Neural progenitor cell (in vitro differentiated cells): ENCODE measurements at regions not wholly inside any gene's neighbourhood (a gene's known extent, or its start where the extent isn't known, plus 50 kb on each side); places are given as distances from the start of the nearest gene placed in this dataset.

Experiments used
- DNase-seq: peaks from one replicate; pipeline ENCODE4 v3.0.0-alpha.2; 2016; ENCODE audit warnings: low spot score
- H2AFZ ChIP-seq: fragments of 200-600 bp; sonication (generic); replicated peaks from 2 replicates; pipeline ENCODE4 v1.6.1; 2016; ENCODE audit warnings: antibody characterized with exemption
- H3F3A ChIP-seq: fragments of 200-600 bp; sonication (generic); 2 replicates; pipeline ENCODE4 v1.6.1; 2016; ENCODE audit warnings: antibody characterized with exemption, low read depth
- H3K27ac ChIP-seq: fragments of 200-600 bp; sonication (generic); 2 replicates; pipeline ENCODE4 v1.5.1; 2016; ENCODE audit warnings: mild to moderate bottlenecking
- H3K27me3 ChIP-seq: fragments of 200-600 bp; sonication (generic); 2 replicates; pipeline ENCODE4 v1.6.1; 2016; ENCODE audit warnings: mild to moderate bottlenecking, moderate library complexity
- H3K36me3 ChIP-seq: fragments of 200-600 bp; sonication (generic); 2 replicates; pipeline ENCODE4 v1.5.1; 2016
- H3K4me1 ChIP-seq: fragments of 200-600 bp; sonication (generic); 2 replicates; pipeline ENCODE4 v1.6.1; 2016; ENCODE audit warnings: mixed run types
- H3K4me2 ChIP-seq: fragments of 200-600 bp; sonication (generic); 2 replicates; pipeline ENCODE4 v1.6.1; 2016
- H3K4me3 ChIP-seq: fragments of 200-600 bp; sonication (generic); 2 replicates; pipeline ENCODE4 v1.5.1; 2016
- H3K79me2 ChIP-seq: fragments of 200-600 bp; sonication (generic); 2 replicates; pipeline ENCODE4 v1.6.1; 2016; ENCODE audit warnings: low read depth
- H3K9ac ChIP-seq: fragments of 200-600 bp; sonication (generic); 2 replicates; pipeline ENCODE4 v1.6.1; 2016
- H3K9me3 ChIP-seq: fragments of 200-600 bp; sonication (generic); 2 replicates; pipeline ENCODE4 v1.5.1; 2016; ENCODE audit warnings: low read depth
- H4K20me1 ChIP-seq: fragments of 200-600 bp; sonication (generic); 2 replicates; pipeline ENCODE4 v1.6.1; 2016; ENCODE audit warnings: low read depth
- H3K27ac Mint-ChIP-seq: 3 replicates; pipeline ENCODE4 v1.8.0; 2021; ENCODE audit warnings: mixed read lengths
- H3K27me3 Mint-ChIP-seq: 2 replicates; pipeline ENCODE4 v1.8.0; 2022; ENCODE audit warnings: low read depth, mild to moderate bottlenecking, inconsistent platforms, moderate library complexity, mixed read lengths; ENCODE audit not compliant: insufficient read depth
- H3K36me3 Mint-ChIP-seq: 3 replicates; pipeline ENCODE4 v1.8.0; 2021; ENCODE audit warnings: mixed read lengths
- H3K4me1 Mint-ChIP-seq: 3 replicates; pipeline ENCODE4 v1.8.0; 2021; ENCODE audit warnings: mixed read lengths
- H3K4me3 Mint-ChIP-seq: 3 replicates; pipeline ENCODE4 v1.8.0; 2021; ENCODE audit warnings: mild to moderate bottlenecking, moderate library complexity, mixed read lengths
- H3K9me3 Mint-ChIP-seq: 3 replicates; pipeline ENCODE4 v1.8.0; 2020; ENCODE audit warnings: mixed read lengths
- EZH2 ChIP-seq: fragments of 200-600 bp; sonication (generic); IDR thresholded peaks from 2 replicates; pipeline ENCODE4 v1.6.1; 2017; ENCODE audit warnings: antibody characterized with exemption, mild to moderate bottlenecking, moderate library complexity
- EZH2phosphoT487 ChIP-seq: fragments of 200-600 bp; sonication (generic); IDR thresholded peaks from 2 replicates; pipeline ENCODE4 v1.6.1; 2017; ENCODE audit warnings: antibody characterized with exemption
- TF ChIP-seq, protein P1 (sequence below): fragments of 200-600 bp; sonication (generic); IDR thresholded peaks from 2 replicates; pipeline ENCODE4 v1.5.1; 2017; ENCODE audit warnings: antibody characterized with exemption, mild to moderate bottlenecking

DNA sequence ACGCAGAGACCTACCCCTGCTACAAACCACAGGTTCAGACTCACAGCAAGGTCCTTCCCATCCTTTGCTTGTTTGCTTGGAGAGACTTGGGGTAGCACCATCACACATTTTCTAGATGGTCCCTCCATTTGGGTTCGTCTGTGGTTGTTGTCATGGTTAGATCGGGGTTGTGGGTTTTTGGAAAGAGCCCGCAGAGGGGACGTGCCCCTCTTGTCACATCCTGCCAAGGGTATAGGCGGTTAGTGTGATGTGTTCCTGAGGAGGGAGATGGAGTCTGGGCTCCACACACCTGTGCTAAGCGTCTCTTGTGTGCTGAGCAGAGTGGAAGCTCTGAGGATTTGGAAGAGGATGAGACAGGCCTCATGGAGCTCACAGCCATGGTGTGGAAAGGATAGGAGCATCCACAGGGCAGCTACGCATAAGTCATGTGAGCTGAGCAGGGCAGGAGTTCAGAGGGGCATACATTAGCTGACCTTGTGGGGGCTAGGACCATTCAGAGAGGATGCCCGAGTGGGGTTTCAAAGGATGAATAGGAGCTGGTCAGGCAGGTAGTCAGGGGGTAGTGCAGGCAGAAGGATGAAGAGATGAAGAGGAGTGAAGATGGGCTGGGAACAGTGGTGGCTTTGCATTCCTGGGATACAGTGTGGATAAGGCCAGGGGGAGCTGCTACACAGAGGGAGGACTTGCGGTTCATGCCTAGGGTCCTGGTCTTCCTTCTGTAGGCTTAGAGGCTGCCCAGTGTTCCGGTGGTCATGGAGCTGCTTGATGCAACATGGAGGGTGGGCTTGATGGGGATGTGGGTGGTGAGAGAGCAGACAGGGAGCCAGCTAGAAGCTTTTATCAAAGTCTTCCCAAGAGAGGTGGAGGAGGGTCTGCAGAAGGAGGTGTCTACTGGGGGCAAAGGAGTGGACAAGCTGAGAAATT is 62.9 kb downstream of the ACKR3 start:
- no peak overlapping the region for H3K4me3 Mint-ChIP-seq
- peak overlapping the region; percentile 38 for H3K27ac Mint-ChIP-seq
- no peaks in the 10 kb centered on the region for H3K27me3 ChIP-seq
- no peaks in the 10 kb centered on the region for H3K79me2 ChIP-seq
- H3K4me1 ChIP-seq, result no peaks in the 10 kb centered on the region
- no peak for DNase-seq
- H4K20me1 ChIP-seq, result no peaks in the 10 kb centered on the region
- no peaks in the 10 kb centered on the region for H3K36me3 Mint-ChIP-seq
- peaks cover 8% of the 10 kb centered on the region for H3K4me1 Mint-ChIP-seq
- no peak overlapping the region for H3K4me3 ChIP-seq
- TF ChIP-seq EZH2, result no peak
- peaks cover 9% of the 10 kb centered on the region for H3K9me3 Mint-ChIP-seq
- H3K4me2 ChIP-seq, result no peak overlapping the region
- H3F3A ChIP-seq, result no peaks in the 10 kb centered on the region
- no peak overlapping the region for H3K9ac ChIP-seq
- no peaks in the 10 kb centered on the region for H3K36me3 ChIP-seq
- no peak overlapping the region for H3K27ac ChIP-seq
- no peaks in the 10 kb centered on the region for H3K9me3 ChIP-seq
- no peak overlapping the region for H2AFZ ChIP-seq
- H3K27me3 Mint-ChIP-seq, result peaks cover 6% of the 10 kb centered on the region

DNA sequence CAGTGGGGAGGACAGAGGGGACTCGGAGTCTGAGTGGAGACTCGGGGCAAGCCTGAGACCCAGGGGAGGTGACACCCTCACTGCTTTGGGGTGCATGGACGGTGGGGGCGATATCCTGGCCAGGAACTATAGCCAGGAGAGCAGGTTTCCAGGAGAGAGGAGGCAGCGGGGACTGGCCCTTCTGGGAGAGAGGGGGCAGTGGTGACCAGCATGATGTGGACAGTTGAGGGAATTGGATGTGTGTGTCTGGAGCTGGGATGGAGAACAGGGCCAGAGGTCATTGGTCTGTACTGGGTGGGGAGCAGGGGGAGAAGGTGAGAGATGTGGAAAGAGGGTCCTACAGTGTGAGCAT is 63.6 kb downstream of the ACKR3 start:
- no peaks in the 10 kb centered on the region for H3F3A ChIP-seq
- no peak overlapping the region for H3K4me3 Mint-ChIP-seq
- peak overlapping the region; percentile 25 for H3K27ac Mint-ChIP-seq
- H3K27me3 ChIP-seq, result no peaks in the 10 kb centered on the region
- no peaks in the 10 kb centered on the region for H3K36me3 Mint-ChIP-seq
- H3K4me1 ChIP-seq, result no peaks in the 10 kb centered on the region
- no peaks in the 10 kb centered on the region for H3K79me2 ChIP-seq
- H3K4me2 ChIP-seq, result no peak overlapping the region
- no peaks in the 10 kb centered on the region for H3K9me3 ChIP-seq
- peaks cover 8% of the 10 kb centered on the region for H3K4me1 Mint-ChIP-seq
- no peaks in the 10 kb centered on the region for H4K20me1 ChIP-seq
- TF ChIP-seq EZH2, result no peak
- TF ChIP-seq, protein P1, sequence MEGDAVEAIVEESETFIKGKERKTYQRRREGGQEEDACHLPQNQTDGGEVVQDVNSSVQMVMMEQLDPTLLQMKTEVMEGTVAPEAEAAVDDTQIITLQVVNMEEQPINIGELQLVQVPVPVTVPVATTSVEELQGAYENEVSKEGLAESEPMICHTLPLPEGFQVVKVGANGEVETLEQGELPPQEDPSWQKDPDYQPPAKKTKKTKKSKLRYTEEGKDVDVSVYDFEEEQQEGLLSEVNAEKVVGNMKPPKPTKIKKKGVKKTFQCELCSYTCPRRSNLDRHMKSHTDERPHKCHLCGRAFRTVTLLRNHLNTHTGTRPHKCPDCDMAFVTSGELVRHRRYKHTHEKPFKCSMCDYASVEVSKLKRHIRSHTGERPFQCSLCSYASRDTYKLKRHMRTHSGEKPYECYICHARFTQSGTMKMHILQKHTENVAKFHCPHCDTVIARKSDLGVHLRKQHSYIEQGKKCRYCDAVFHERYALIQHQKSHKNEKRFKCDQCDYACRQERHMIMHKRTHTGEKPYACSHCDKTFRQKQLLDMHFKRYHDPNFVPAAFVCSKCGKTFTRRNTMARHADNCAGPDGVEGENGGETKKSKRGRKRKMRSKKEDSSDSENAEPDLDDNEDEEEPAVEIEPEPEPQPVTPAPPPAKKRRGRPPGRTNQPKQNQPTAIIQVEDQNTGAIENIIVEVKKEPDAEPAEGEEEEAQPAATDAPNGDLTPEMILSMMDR, result no peak
- TF ChIP-seq EZH2phosphoT487, result no peak
- no peak for DNase-seq
- H3K27ac ChIP-seq, result no peak overlapping the region
- no peak overlapping the region for H3K9ac ChIP-seq
- no peak overlapping the region for H3K4me3 ChIP-seq
- peaks cover 9% of the 10 kb centered on the region for H3K9me3 Mint-ChIP-seq
- no peak overlapping the region for H2AFZ ChIP-seq
- H3K27me3 Mint-ChIP-seq, result peaks cover 6% of the 10 kb centered on the region
- no peaks in the 10 kb centered on the region for H3K36me3 ChIP-seq

DNA sequence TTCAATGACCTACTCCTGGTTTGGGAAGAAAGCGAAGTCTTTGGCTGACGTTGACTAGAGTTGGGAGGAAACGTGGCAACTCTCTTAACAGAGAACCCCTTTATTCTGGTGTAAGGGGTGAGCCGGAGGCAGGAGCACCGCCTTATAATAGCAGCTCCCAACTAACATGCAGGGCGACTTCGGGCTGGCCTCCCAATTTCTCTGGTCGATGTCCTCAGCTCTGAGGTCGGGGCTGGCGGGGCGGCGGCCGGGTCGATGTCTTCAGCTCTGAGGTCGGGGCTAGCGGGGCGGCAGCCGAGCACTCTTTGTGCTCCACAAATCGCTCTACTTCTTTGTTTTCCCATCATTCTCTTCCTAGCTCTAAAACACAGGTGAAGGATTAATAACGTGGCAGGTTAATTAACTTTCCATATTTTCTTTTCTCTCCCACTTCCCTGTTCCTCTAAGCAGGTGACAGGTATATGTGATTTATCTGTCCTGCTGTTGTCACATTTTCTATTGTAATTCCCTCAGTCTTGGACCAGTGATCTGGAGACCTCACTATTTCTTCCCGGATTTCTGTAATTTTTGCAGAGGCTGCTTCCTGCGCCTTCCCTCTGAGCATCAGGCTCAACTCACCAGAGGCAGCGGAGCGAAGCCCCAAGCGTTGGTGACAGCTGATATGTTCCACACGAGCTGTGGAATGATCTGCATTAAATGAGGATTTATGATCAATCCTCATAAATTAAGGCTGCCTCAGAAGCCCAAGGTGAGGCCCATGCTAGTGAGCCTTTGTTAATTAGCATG is 64.3 kb downstream of the ACKR3 start:
- TF ChIP-seq, protein P1, result no peak
- TF ChIP-seq EZH2, result no peak
- TF ChIP-seq EZH2phosphoT487, result no peak
- H3K9me3 Mint-ChIP-seq, result peaks cover 9% of the 10 kb centered on the region
- Histone ChIP-seq H3K27ac (no peak overlapping the region), H3K4me2 (no peak overlapping the region), H3K79me2 (no peaks in the 10 kb centered on the region), H3F3A (no peaks in the 10 kb centered on the region), H3K4me1 (no peaks in the 10 kb centered on the region), H4K20me1 (no peaks in the 10 kb centered on the region), H3K27me3 (no peaks in the 10 kb centered on the region), H3K9me3 (no peaks in the 10 kb centered on the region), H3K36me3 (no peaks in the 10 kb centered on the region), H3K9ac (no peak overlapping the region), H2AFZ (no peak overlapping the region), H3K4me3 (no peak overlapping the region)
- DNase-seq, result no peak
- H3K4me1 Mint-ChIP-seq, result peaks cover 8% of the 10 kb centered on the region
- peaks cover 7% of the 10 kb centered on the region for H3K27me3 Mint-ChIP-seq
- no peak overlapping the region for H3K27ac Mint-ChIP-seq
- H3K36me3 Mint-ChIP-seq, result no peaks in the 10 kb centered on the region
- no peak overlapping the region for H3K4me3 Mint-ChIP-seq
